Left ventricle myocardium inferior (tissue), 1 donor: ENCODE measurements at regions not wholly inside any gene's neighbourhood (a gene's known extent, or its start where the extent isn't known, plus 50 kb on each side); places are given as distances from the start of the nearest gene placed in this dataset.
A peak's percentile ranks its signal among the peaks of the same experiment; 100 is the strongest.

Experiments
- DNase-seq: peaks from one replicate; pipeline ENCODE4 v3.0.0-alpha.2; 2020
- H3K27ac ChIP-seq: fragments of 200-600 bp; replicated peaks from 2 replicates; pipeline ENCODE4 v1.8.0; 2021
- H3K27me3 ChIP-seq: fragments of 200-600 bp; 2 replicates; pipeline ENCODE4 v1.8.0; 2021; ENCODE audit warnings: low read depth
- H3K36me3 ChIP-seq: fragments of 200-600 bp; 2 replicates; pipeline ENCODE4 v1.8.0; 2021
- H3K4me1 ChIP-seq: fragments of 200-600 bp; 2 replicates; pipeline ENCODE4 v1.8.0; 2021
- H3K4me3 ChIP-seq: fragments of 200-600 bp; 2 replicates; pipeline ENCODE4 v1.8.0; 2021; ENCODE audit warnings: mild to moderate bottlenecking, moderate library complexity
- H3K9me3 ChIP-seq: fragments of 200-600 bp; replicated peaks from 2 replicates; pipeline ENCODE4 v1.8.0; 2021
- CTCF ChIP-seq: fragments of 200-600 bp; IDR thresholded peaks from 2 replicates; pipeline ENCODE4 v1.8.0; 2021; ENCODE audit warnings: antibody characterized with exemption, mild to moderate bottlenecking, borderline replicate concordance
- intact Hi-C: fragments of 100-400 bp; cut with micrococcal nuclease; formaldehyde crosslinking; loops from one replicate; pipeline ENCODE4 v1.11.0; 2022
- donor health status: DM: no; HTN: yes; CAD: no; lungs with severe emphysema.

- Histone ChIP-seq H3K4me1 (peaks cover 14% of the 10 kb centered on the region), H3K4me3 (peak overlapping the region; percentile 49), H3K36me3 (no peaks in the 10 kb centered on the region), H3K27me3 (no peaks in the 10 kb centered on the region), H3K9me3 (no peaks in the 10 kb centered on the region), H3K27ac (peak overlapping the region; percentile 39)
- DNase-seq: no peak
- intact Hi-C loops: no loop called here
- TF ChIP-seq CTCF: no peak
These were observed 398.7 kb downstream of the PLPP3 start for GRCh38 chr1:56180520-56181190.

- H3K9me3 ChIP-seq: no peaks in the 10 kb centered on the region
- DNase-seq: no peak
- H3K27ac ChIP-seq: no peak overlapping the region
- no peak overlapping the region for H3K4me3 ChIP-seq
- no peaks in the 10 kb centered on the region for H3K27me3 ChIP-seq
- intact Hi-C loops: no loop called here
- no peaks in the 10 kb centered on the region for H3K36me3 ChIP-seq
- H3K4me1 ChIP-seq: peaks cover 14% of the 10 kb centered on the region
- no peak for TF ChIP-seq CTCF
These were observed 399.8 kb downstream of the PLPP3 start for GRCh38 chr1:56179543-56179942.

- Histone ChIP-seq H3K4me1 (peaks cover 18% of the 10 kb centered on the region), H3K9me3 (no peaks in the 10 kb centered on the region), H3K4me3 (no peak overlapping the region), H3K27ac (no peak overlapping the region), H3K36me3 (no peaks in the 10 kb centered on the region), H3K27me3 (no peaks in the 10 kb centered on the region)
- no peak for TF ChIP-seq CTCF
- DNase-seq: no peak
- intact Hi-C loops: no loop called here
These were observed 404.2 kb downstream of the PLPP3 start for GRCh38 chr1:56175211-56175610.

- H3K4me3 ChIP-seq: no peak overlapping the region
- H3K36me3 ChIP-seq: no peaks in the 10 kb centered on the region
- no peaks in the 10 kb centered on the region for H3K27me3 ChIP-seq
- no peaks in the 10 kb centered on the region for H3K9me3 ChIP-seq
- peaks cover 9% of the 10 kb centered on the region for H3K4me1 ChIP-seq
- TF ChIP-seq CTCF: no peak
- intact Hi-C loops: no loop called here
- DNase-seq: no peak
- H3K27ac ChIP-seq: no peak overlapping the region
These were observed 405.0 kb downstream of the PLPP3 start for GRCh38 chr1:56174176-56174885.

GRCh38 chr1:56173736-56174135 is 405.6 kb downstream of the PLPP3 start:
- intact Hi-C loops: no loop called here
- no peaks in the 10 kb centered on the region for H3K9me3 ChIP-seq
- H3K4me3 ChIP-seq: no peak overlapping the region
- no peak overlapping the region for H3K27ac ChIP-seq
- H3K4me1 ChIP-seq: peaks cover 8% of the 10 kb centered on the region
- H3K36me3 ChIP-seq: no peaks in the 10 kb centered on the region
- TF ChIP-seq CTCF: no peak
- DNase-seq: no peak
- H3K27me3 ChIP-seq: no peaks in the 10 kb centered on the region
